GM21786 (cell line): ENCODE measurements at regions not wholly inside any gene's neighbourhood (a gene's known extent, or its start where the extent isn't known, plus 50 kb on each side); places are given as distances from the start of the nearest gene placed in this dataset.

Experiments
- ATAC-seq: cut with Tn5 transposase; IDR thresholded peaks from one replicate; pipeline ENCODE4 v1.9.1; 2021; ENCODE audit not compliant: unreplicated experiment

- peak; percentile 86 for ATAC-seq
Measured at GRCh38 chr4:120977435-120977997, 55.0 kb upstream of the PRDM5 start.

GRCh38 chr4:120973207-120973606 is 50.7 kb upstream of the PRDM5 start:
- ATAC-seq = no peak
